Thymus (tissue), 11 donors: ENCODE measurements at regions not wholly inside any gene's neighbourhood (a gene's known extent, or its start where the extent isn't known, plus 50 kb on each side); places are given as distances from the start of the nearest gene placed in this dataset.
"Not testable (repeated sequence)": the region's sequence is repeated elsewhere in the genome, so short reads cannot be mapped to it uniquely, and the experiment has no call there.

Experiments
- DNase-seq, 9 donors: peaks; one replicate each; pipeline ENCODE4 v3.0.0-alpha.2; 2013; ENCODE audit warnings: low spot score in 9 of 9, low read depth in 6 of 9, missing footprints in 1 of 9
- H3K27ac ChIP-seq, 2 donors: one replicate each; pipeline ENCODE4 v1.5.1; 2013; ENCODE audit warnings: control low read depth in 1 of 2, low read depth in 1 of 2, low read length in 1 of 2, mild to moderate bottlenecking in 1 of 2, moderate library complexity in 1 of 2
- H3K27me3 ChIP-seq, 2 donors: one replicate each; pipeline ENCODE4 v1.5.1; 2013; ENCODE audit warnings: low read length in 1 of 2; ENCODE audit not compliant: control insufficient read depth in 2 of 2, insufficient read depth in 1 of 2
- H3K36me3 ChIP-seq, 2 donors: one replicate each; pipeline ENCODE4 v1.5.1; 2013; ENCODE audit warnings: low read length in 1 of 2, mild to moderate bottlenecking in 1 of 2, moderate library complexity in 1 of 2; ENCODE audit not compliant: control insufficient read depth in 2 of 2, insufficient read depth in 2 of 2
- H3K4me1 ChIP-seq, 2 donors: one replicate each; pipeline ENCODE4 v1.5.1; 2013; ENCODE audit warnings: low read length in 2 of 2; ENCODE audit not compliant: control insufficient read depth in 2 of 2, insufficient read depth in 2 of 2
- H3K4me3 ChIP-seq, 2 donors: one replicate each; pipeline ENCODE4 v1.5.1; 2013; ENCODE audit warnings: low read length in 2 of 2, control low read depth in 1 of 2, mild to moderate bottlenecking in 1 of 2
- H3K9me3 ChIP-seq, 2 donors: one replicate each; pipeline ENCODE4 v1.5.1; 2013; ENCODE audit warnings: low read length in 1 of 2, mild to moderate bottlenecking in 1 of 2; ENCODE audit not compliant: control insufficient read depth in 2 of 2, insufficient read depth in 1 of 2
- WGBS: extraction: QIAGEN DNeasy Blood & Tissue Kit; methylation state at CpG from one replicate; pipeline ENCODE4 v1.1.7; 2013; 5-methylcytosine and 5-hydroxymethylcytosine counted together
- donor health status: healthy.

DNA sequence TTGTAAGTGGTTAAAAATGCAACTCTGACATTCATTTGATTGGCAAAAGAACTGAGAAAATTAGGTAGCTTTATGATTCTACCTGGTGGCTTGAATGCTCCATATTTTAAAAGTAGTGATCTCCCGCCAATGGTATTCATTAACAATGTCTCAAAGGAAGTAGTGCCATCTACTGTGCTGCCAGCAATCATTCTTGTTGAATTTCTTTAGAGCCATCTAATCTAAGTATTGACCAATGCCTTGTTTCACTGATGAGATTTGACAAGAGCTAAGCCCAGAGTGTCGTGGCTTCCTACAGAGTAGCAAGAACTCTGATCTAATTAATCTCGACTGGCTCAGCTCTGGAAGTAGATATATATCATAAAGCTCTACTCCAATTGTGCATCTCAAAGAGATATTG is 696.7 kb downstream of the C6orf118 start:
- no peak overlapping the region for H3K4me3 ChIP-seq
- no peaks in the 10 kb centered on the region for H3K4me1 ChIP-seq
- 79% methylated on average over 3 of the region's 3 CpGs for WGBS
- no peaks in the 10 kb centered on the region for H3K9me3 ChIP-seq
- no peak for DNase-seq
- no peaks in the 10 kb centered on the region for H3K27me3 ChIP-seq
- no peak overlapping the region for H3K27ac ChIP-seq
- no peaks in the 10 kb centered on the region for H3K36me3 ChIP-seq

- WGBS = 95% methylated on average over 15 of the region's 15 CpGs
- not testable (repeated sequence) for DNase-seq, H3K36me3 ChIP-seq, H3K27me3 ChIP-seq, H3K4me1 ChIP-seq, H3K4me3 ChIP-seq, H3K27ac ChIP-seq, H3K9me3 ChIP-seq
Measured at GRCh38 chr6:164610859-164611258, 698.5 kb downstream of the C6orf118 start.

GRCh38 chr6:164602415-164602814 is 707.0 kb downstream of the C6orf118 start:
- H3K27ac ChIP-seq, H3K27me3 ChIP-seq, H3K36me3 ChIP-seq, H3K4me3 ChIP-seq, DNase-seq, H3K9me3 ChIP-seq, H3K4me1 ChIP-seq: not testable (repeated sequence)
- WGBS = 95% methylated on average over 15 of the region's 15 CpGs

- no peaks in the 10 kb centered on the region for H3K27me3 ChIP-seq
- H3K27ac ChIP-seq = no peak overlapping the region
- H3K4me1 ChIP-seq = no peaks in the 10 kb centered on the region
- peaks cover 1 to 15% of the 10 kb centered on the region in 2 donors for H3K9me3 ChIP-seq
- H3K4me3 ChIP-seq = no peak overlapping the region
- 78% methylated on average over 4 of the region's 4 CpGs for WGBS
- no peaks in the 10 kb centered on the region for H3K36me3 ChIP-seq
- DNase-seq = no peak
Measured at GRCh38 chr6:164581563-164581962, 727.8 kb downstream of the C6orf118 start.

GRCh38 chr6:164579035-164579434 is 730.4 kb downstream of the C6orf118 start:
- peaks cover 1 to 15% of the 10 kb centered on the region in 2 donors for H3K9me3 ChIP-seq
- no peak for DNase-seq
- 78% methylated on average over 3 of the region's 3 CpGs for whole genome bisulfite sequencing

DNA sequence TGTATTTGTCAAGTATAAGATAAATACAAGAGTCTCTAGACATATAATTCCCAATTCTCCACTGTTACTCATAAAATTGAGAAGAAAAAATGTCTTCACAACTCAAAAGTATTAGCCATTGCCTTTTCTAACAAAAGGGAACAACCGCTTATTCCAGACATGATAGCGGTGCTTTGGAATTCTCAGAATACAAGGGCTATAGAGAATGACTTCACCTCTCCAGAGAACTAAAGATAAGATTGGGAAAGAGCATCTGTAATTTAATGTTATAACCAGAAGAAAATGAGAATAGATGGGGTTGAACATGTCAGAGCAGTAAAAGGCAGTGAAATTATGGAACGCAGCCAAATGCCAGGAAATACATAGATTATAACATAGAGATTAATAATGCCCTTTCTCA is 730.8 kb downstream of the C6orf118 start:
- DNase-seq = no peak
- no peak overlapping the region for H3K4me3 ChIP-seq
- WGBS = 84% methylated on average over 3 of the region's 3 CpGs
- peaks cover 1 to 14% of the 10 kb centered on the region in 2 donors for H3K9me3 ChIP-seq
- H3K27me3 ChIP-seq = no peaks in the 10 kb centered on the region
- no peaks in the 10 kb centered on the region for H3K36me3 ChIP-seq
- H3K4me1 ChIP-seq = no peaks in the 10 kb centered on the region
- no peak overlapping the region for H3K27ac ChIP-seq

More at GRCh38 chr6:164579035-164579434, 730.4 kb downstream of the C6orf118 start:
- no peak overlapping the region for H3K27ac ChIP-seq
- no peaks in the 10 kb centered on the region for H3K36me3 ChIP-seq
- H3K4me3 ChIP-seq = no peak overlapping the region
- no peaks in the 10 kb centered on the region for H3K4me1 ChIP-seq
- no peaks in the 10 kb centered on the region for H3K27me3 ChIP-seq

DNA sequence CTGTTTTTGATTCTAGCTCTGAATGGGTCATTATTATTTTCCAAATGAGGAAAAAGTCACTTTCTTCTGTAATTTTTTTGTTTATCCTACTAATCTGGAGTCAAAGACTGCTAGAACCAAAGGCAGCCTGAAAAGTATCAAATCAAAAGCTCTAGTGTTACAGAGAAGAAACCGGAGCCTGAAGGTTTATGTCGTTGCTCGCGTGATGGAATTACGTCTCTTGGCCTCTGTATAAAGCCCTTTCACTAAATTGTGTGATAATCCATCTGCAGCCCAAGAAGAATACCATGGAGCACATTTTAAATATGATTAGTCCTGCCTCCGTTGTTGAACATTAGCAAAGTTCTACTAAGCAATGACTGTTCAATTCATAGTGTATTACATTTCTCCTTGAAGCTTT is 738.6 kb downstream of the C6orf118 start:
- H3K36me3 ChIP-seq = no peaks in the 10 kb centered on the region
- no peak overlapping the region for H3K4me3 ChIP-seq
- WGBS = 93% methylated on average over 6 of the region's 6 CpGs
- H3K27ac ChIP-seq = no peak overlapping the region
- no peaks in the 10 kb centered on the region for H3K27me3 ChIP-seq
- peaks cover 0 to 8% of the 10 kb centered on the region in 2 donors for H3K9me3 ChIP-seq
- H3K4me1 ChIP-seq = no peaks in the 10 kb centered on the region
- DNase-seq = no peak

DNA sequence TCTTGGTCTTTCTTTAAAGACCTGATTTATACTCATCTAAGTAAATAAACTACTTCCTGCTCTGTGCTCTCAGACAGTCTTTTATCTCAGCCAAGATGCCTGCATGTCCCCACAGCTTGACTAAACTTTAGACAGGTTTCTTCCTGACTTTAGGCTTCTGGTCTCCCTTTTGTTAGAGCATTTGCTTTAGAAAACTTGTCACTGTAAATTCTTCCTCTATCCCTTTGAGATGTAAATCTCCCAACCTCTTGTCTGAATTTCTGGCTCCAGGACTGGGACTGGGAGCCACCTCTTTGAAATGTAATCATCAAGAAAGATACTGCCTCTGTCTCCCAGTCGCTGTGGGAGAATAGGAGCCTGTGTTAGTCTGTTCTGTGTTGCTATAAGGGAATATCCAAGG is 739.9 kb downstream of the C6orf118 start:
- no peaks in the 10 kb centered on the region for H3K27me3 ChIP-seq
- H3K36me3 ChIP-seq = no peaks in the 10 kb centered on the region
- H3K4me3 ChIP-seq = no peak overlapping the region
- no peak overlapping the region for H3K27ac ChIP-seq
- H3K9me3 ChIP-seq = peaks cover 0 to 8% of the 10 kb centered on the region in 2 donors
- 59% methylated on average over 1 of the region's 1 CpG for WGBS
- DNase-seq = no peak
- H3K4me1 ChIP-seq = no peaks in the 10 kb centered on the region

DNA sequence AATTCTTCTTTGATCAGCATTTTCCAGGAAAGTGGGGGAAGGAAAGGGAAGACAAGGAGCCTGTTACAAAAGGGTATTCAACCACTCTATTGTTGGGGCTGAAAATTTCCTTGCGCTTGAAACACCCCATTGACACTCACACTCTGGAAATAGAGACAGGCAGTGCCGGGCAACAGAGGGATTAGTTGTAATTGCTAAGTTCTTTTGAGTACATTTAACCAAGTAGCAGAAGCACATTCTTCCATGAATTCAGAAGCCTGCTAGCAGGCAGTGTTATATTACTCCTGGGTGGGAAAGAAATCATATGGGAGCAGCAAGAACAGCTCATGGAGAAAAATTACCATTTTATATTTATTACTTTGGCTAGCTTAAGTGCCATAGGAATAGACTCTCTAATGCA is 745.5 kb downstream of the C6orf118 start:
- DNase-seq = no peak

DNA sequence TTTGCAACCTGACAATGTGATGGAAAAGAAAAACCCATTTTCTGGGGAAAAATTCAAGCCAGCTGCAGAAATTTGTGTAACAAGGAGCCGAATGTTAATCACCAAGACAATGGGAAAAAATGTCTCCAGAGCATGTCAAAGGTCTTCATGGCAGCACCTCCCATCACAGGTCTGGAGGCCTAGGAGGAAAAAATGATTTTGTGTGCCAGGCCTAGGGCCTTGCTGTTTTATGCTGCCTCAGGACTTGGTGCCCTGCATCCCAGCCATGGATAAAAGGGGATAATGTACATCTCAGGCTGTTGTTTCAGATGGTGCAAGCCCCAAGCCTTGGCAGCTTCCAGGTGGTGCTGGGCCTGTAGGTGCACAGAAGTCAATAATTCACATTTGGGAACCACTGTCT is 747.7 kb downstream of the C6orf118 start:
- no peaks in the 10 kb centered on the region for H3K36me3 ChIP-seq
- no peaks in the 10 kb centered on the region for H3K27me3 ChIP-seq
- no peaks in the 10 kb centered on the region for H3K4me1 ChIP-seq
- no peak for DNase-seq
- H3K4me3 ChIP-seq = no peak overlapping the region
- no peak overlapping the region for H3K27ac ChIP-seq
- H3K9me3 ChIP-seq = peaks cover 1 to 11% of the 10 kb centered on the region in 2 donors
- 93% methylated on average over 1 of the region's 1 CpG for WGBS

More for the DNA sequence above, 745.5 kb downstream of the C6orf118 start:
- H3K27ac ChIP-seq = no peak overlapping the region
- H3K27me3 ChIP-seq = no peaks in the 10 kb centered on the region
- H3K4me3 ChIP-seq = no peak overlapping the region
- no peaks in the 10 kb centered on the region for H3K4me1 ChIP-seq
- no peaks in the 10 kb centered on the region for H3K36me3 ChIP-seq
- WGBS = 91% methylated on average over 2 of the region's 2 CpGs
- H3K9me3 ChIP-seq = peaks cover 1 to 14% of the 10 kb centered on the region in 2 donors
